HG03108 (cell line): ENCODE measurements at regions not wholly inside any gene's neighbourhood (a gene's known extent, or its start where the extent isn't known, plus 50 kb on each side); places are given as distances from the start of the nearest gene placed in this dataset.
"Not testable (repeated sequence)": the region's sequence is repeated elsewhere in the genome, so short reads cannot be mapped to it uniquely, and the experiment has no call there.

ENCODE experiments used
- ATAC-seq: cut with Tn5 transposase; IDR thresholded peaks from one replicate; pipeline ENCODE4 v1.9.1; 2021; ENCODE audit warnings: moderate library complexity; ENCODE audit not compliant: unreplicated experiment

- no peak for ATAC-seq
Measured at GRCh38 chr18:41899535-41899934, 55.5 kb upstream of the PIK3C3 start.

- ATAC-seq: no peak
Measured at GRCh38 chr18:41893432-41893831, 61.6 kb upstream of the PIK3C3 start.

- no peak for ATAC-seq
Measured at GRCh38 chr18:41887100-41887499, 67.9 kb upstream of the PIK3C3 start.

GRCh38 chr18:41886126-41886807 lies 68.8 kb upstream of the PIK3C3 start:
- no peak for ATAC-seq

- ATAC-seq: no peak
Measured at GRCh38 chr18:41881285-41881684, 73.7 kb upstream of the PIK3C3 start.

DNA sequence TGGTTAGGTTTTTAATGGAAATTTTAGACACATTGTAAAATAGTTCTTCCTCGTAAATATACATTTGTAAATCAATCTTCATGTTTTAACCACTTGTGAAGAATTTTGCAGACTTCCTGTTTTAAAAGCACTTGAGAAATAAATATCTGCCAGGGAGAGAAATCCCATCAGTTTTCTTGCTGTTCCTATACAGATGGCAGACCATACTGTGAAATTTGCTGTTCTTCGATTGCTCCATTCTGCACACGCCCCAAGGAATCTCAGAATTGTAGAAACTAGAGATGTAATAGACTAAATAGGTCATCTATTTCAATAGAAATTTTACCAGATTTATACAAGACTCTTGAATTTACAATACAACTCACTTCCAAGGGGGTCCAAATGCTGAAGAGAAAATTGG lies 75.8 kb upstream of the PIK3C3 start:
- no peak for ATAC-seq

DNA sequence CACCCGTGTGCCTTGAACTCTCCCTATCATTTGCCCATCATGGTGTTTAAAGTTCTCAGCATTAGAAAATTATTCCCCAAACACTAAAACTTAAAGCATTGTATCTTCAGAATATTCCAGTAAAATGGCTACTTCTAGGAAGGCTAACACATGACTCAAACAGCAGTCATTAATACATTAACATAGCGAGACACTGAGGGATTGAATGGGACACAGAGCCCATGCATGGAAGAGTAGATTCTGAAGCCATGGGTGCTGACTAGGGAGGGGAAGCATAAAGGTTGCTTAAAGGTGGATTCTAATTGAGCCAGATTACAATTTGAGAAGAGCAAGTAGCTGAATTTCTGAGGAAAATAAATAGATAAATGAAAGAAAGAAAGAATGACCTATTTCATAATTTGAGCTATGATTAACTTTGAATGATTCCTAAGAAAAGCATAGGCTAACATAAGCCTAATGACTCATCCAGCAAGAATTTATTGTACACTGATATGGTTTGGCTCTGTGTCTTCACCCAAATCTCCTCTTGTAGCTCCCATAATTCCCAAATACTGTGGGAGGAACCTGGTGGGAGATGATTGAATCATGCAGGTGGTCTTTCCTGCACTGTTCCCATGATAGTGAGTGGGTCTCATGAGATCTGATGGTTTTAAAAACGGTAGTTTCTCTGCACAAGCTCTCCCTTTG lies 79.8 kb upstream of the PIK3C3 start:
- ATAC-seq: no peak

DNA sequence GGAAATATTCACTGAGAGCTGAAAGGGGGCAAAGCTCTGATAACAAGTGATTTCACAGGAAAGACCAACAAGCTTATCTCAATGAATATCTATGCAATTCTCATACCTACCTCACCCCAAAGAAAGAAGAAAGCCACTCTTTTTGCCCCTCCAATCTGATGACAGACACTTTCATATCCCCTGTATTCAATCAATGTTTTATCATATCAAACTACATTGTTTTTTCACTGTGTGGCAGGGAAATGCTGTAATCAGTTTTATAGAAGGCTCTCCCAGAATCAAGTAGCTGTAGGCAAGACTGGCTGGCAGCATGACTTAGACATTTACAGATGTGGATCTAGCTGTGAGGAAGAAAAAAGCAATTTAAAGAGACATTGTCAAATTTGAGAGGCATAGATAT lies 81.3 kb upstream of the PIK3C3 start:
- no peak for ATAC-seq

GRCh38 chr18:41872206-41872605 lies 82.8 kb upstream of the PIK3C3 start:
- ATAC-seq: no peak

- no peak for ATAC-seq
Measured at GRCh38 chr18:41871229-41872000, 83.6 kb upstream of the PIK3C3 start.

DNA sequence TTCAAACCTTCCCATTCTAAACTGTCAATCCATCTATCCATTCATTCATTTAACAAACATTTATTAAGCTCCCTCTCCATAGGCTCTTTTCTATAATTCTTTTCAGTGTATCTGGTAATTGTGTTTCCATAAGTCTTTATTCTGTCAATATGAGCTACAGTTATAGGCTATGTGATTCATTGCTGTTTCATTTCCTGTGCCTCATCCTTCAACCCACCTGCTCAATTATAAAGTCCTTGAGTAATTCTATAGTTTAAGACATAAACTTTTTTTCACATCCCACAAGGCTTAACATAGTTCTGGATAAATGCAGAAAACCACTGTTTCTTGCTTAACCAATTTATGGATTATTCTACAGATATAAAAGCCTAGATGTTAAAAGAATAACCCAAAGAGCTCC lies 84.2 kb upstream of the PIK3C3 start:
- ATAC-seq: no peak

- ATAC-seq: no peak
Measured at GRCh38 chr18:41870191-41870590, 84.8 kb upstream of the PIK3C3 start.

- ATAC-seq: not testable (repeated sequence)
Measured at GRCh38 chr18:41865796-41866195, 89.2 kb upstream of the PIK3C3 start.

- no peak for ATAC-seq
Measured at GRCh38 chr18:41864216-41864615, 90.8 kb upstream of the PIK3C3 start.

- no peak for ATAC-seq
Measured at GRCh38 chr18:41862921-41863320, 92.1 kb upstream of the PIK3C3 start.

DNA sequence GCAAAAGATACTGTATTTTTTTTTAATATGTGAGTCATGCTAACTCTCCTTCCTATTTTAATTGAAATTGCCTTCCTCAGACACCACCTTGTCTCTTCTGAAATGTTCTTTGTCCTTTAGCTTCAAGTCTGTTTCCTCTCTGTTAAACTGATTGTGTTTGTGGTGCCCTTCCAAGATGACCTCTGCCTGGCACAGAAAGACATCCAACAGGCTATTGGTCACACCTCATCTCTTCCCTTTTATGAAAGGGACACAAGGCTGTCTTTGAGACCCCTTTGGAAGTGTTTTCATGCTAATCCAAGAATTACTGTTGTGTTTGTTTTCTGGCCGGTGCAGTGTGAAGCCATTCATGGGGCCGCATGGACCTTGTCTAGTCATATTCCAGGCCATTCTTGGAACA lies 94.0 kb upstream of the PIK3C3 start:
- ATAC-seq: no peak

DNA sequence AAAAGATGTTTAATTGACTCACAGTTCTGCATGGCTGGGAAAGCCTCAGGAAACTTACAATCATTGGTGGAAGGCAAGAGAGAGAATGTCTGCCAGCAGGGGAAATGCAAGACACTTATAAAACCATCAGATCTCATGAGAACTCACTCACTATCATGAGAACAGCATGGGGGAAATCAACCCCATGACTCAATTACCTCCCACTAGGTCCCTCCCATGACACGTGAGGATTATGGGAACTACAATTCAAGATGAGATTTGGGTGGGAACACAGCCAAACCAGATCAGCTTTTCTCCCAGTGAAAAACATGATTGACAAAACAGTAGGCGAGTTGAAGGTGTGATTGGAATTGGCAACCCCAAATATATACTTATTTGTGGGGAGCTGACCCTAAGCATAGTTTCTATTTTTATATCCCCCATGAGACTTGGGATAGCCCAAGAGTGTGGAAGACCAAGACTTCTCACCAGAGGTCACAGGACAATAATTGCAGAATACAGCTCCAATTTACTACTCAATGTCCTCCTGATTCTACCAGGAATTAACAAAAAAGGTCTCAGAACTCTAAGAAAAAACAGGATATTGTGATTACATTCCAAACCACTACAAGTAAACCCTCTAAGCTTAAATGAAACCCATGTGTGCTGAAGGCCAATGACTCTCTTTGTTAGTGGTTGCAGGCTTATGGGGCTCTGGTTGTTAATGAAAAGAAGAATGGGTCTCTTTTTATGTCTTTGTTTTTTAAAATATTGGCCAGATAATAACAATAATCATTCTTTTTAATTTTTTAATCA lies 96.1 kb upstream of the PIK3C3 start:
- no peak for ATAC-seq

DNA sequence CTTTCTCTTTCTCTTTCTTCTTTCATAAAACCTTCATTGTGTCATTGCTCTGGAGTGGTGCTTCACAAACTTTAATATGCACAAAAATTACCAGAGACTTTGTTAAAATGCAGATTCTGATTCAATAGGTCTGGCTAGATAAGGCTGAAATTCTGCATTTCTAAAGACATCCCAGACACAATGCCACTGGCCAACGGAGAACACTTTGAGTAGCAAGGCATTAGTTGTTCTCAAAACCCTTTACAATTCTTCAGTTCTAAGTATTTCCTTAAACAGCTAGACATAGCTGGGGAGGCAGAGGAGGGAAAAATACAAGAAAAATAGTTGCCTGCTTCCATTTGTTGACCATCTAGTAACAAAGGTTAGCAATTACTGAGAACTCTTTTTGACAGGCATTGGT lies 101.8 kb upstream of the PIK3C3 start:
- no peak for ATAC-seq

GRCh38 chr18:41850781-41851180 lies 104.3 kb upstream of the PIK3C3 start:
- ATAC-seq: no peak

GRCh38 chr18:41849632-41850031 lies 105.4 kb upstream of the PIK3C3 start:
- no peak for ATAC-seq

GRCh38 chr18:41845563-41845962 lies 109.5 kb upstream of the PIK3C3 start:
- no peak for ATAC-seq
